ENCODE measurements at regions not wholly inside any gene's neighbourhood (a gene's known extent, or its start where the extent isn't known, plus 50 kb on each side); places are given as distances from the start of the nearest gene placed in this dataset.

GRCh38 chr12:114895081-114895480, 211.1 kb upstream of the TBX3 start:
- intact Hi-C loops (cut with DNase I; ENCODE audit: low total_unique reads) = no loop called here
- Histone ChIP-seq H3K4me3 (no peak overlapping the region), H3K27me3 (no peaks in the 10 kb centered on the region), H3K4me1 (no peaks in the 10 kb centered on the region), H3K27ac (no peak overlapping the region), H3K36me3 (no peaks in the 10 kb centered on the region), H3K9me3 (no peaks in the 10 kb centered on the region)
- no peak for TF ChIP-seq CTCF (IDR thresholded peaks at IDR 0.05)
- TF ChIP-seq POLR2AphosphoS5 (IDR thresholded peaks at IDR 0.05) = no peak
- TF ChIP-seq POLR2A (IDR thresholded peaks at IDR 0.05) = no peak
- DNase-seq (ENCODE audit: low spot score in 2 of 2) = no peak

GRCh38 chr12:114894076-114894475, 210.1 kb upstream of the TBX3 start:
- Histone ChIP-seq H3K4me1 (no peaks in the 10 kb centered on the region), H3K27me3 (no peaks in the 10 kb centered on the region), H3K9me3 (no peaks in the 10 kb centered on the region), H3K36me3 (no peaks in the 10 kb centered on the region), H3K27ac (no peak overlapping the region), H3K4me3 (no peak overlapping the region)
- intact Hi-C loops (cut with DNase I; ENCODE audit: low total_unique reads) = no loop called here
- TF ChIP-seq POLR2AphosphoS5 (IDR thresholded peaks at IDR 0.05) = no peak
- TF ChIP-seq CTCF (IDR thresholded peaks at IDR 0.05) = no peak
- TF ChIP-seq POLR2A (IDR thresholded peaks at IDR 0.05) = no peak
- DNase-seq (ENCODE audit: low spot score in 2 of 2) = no peak

GRCh38 chr12:114888928-114889584, 205.1 kb upstream of the TBX3 start:
- Histone ChIP-seq H3K4me1 (no peaks in the 10 kb centered on the region), H3K27ac (no peak overlapping the region), H3K27me3 (no peaks in the 10 kb centered on the region), H3K36me3 (no peaks in the 10 kb centered on the region), H3K4me3 (no peak overlapping the region), H3K9me3 (no peaks in the 10 kb centered on the region)
- intact Hi-C loops (cut with DNase I; ENCODE audit: low total_unique reads) = no loop called here
- TF ChIP-seq POLR2A (IDR thresholded peaks at IDR 0.05) (no peak), CTCF (IDR thresholded peaks at IDR 0.05) (no peak), POLR2AphosphoS5 (IDR thresholded peaks at IDR 0.05) (no peak)
- DNase-seq (ENCODE audit: low spot score in 2 of 2) = no peak

GRCh38 chr12:114888448-114888847, 204.5 kb upstream of the TBX3 start:
- TF ChIP-seq POLR2A (IDR thresholded peaks at IDR 0.05) (no peak), POLR2AphosphoS5 (IDR thresholded peaks at IDR 0.05) (no peak), CTCF (IDR thresholded peaks at IDR 0.05) (no peak)
- no peak for DNase-seq (ENCODE audit: low spot score in 2 of 2)
- intact Hi-C loops (cut with DNase I; ENCODE audit: low total_unique reads) = no loop called here
- no peaks in the 10 kb centered on the region for H3K27me3 ChIP-seq
- H3K36me3 ChIP-seq = no peaks in the 10 kb centered on the region
- no peak overlapping the region for H3K4me3 ChIP-seq
- no peak overlapping the region for H3K27ac ChIP-seq
- no peaks in the 10 kb centered on the region for H3K9me3 ChIP-seq
- no peaks in the 10 kb centered on the region for H3K4me1 ChIP-seq

- H3K36me3 ChIP-seq = no peaks in the 10 kb centered on the region
- H3K4me3 ChIP-seq = no peak overlapping the region
- no peak overlapping the region for H3K27ac ChIP-seq
- H3K9me3 ChIP-seq = no peaks in the 10 kb centered on the region
- intact Hi-C loops (cut with DNase I; ENCODE audit: low total_unique reads) = no loop called here
- TF ChIP-seq POLR2AphosphoS5 (IDR thresholded peaks at IDR 0.05) = no peak
- TF ChIP-seq POLR2A (IDR thresholded peaks at IDR 0.05) = no peak
- TF ChIP-seq CTCF (IDR thresholded peaks at IDR 0.05) = no peak
- H3K27me3 ChIP-seq = no peaks in the 10 kb centered on the region
- DNase-seq (ENCODE audit: low spot score in 2 of 2) = no peak
- H3K4me1 ChIP-seq = no peaks in the 10 kb centered on the region
Observed at GRCh38 chr12:114885501-114885900, 201.5 kb upstream of the TBX3 start.
